A172 (cell line): ENCODE measurements at regions not wholly inside any gene's neighbourhood (a gene's known extent, or its start where the extent isn't known, plus 50 kb on each side); places are given as distances from the start of the nearest gene placed in this dataset.

ENCODE experiments used
- DNase-seq: peaks from one replicate; pipeline ENCODE4 v3.0.0-alpha.2; 2015; ENCODE audit warnings: low spot score

- peak; percentile 43 for DNase-seq
Observed at GRCh38 chr4:162356181-162356580, 192.4 kb upstream of the FSTL5 start.

DNA sequence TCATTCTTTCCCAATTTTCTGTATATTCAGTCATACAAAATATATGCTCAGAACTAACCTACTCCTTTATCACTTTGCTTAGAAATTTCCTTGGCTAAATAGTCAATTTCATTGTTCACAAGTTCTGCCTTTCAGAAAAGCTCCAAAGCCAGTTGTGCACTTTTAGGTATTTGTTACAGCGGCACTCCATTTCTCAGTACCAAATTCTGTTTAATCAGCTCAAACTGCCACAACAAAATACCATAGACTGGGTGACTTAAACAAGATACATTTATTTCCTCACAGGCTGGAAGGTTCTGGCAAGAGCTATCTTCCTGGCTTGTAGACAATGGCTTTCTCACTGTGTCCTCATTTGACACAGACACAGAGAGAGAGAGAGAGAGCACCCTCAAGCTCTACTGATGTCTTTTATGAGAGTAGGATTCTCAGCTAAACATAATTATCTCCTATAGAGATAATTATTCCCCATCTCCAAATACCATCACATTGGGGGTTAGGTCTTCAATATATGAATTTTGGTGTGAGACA is 188.8 kb upstream of the FSTL5 start:
- no peak for DNase-seq

DNA sequence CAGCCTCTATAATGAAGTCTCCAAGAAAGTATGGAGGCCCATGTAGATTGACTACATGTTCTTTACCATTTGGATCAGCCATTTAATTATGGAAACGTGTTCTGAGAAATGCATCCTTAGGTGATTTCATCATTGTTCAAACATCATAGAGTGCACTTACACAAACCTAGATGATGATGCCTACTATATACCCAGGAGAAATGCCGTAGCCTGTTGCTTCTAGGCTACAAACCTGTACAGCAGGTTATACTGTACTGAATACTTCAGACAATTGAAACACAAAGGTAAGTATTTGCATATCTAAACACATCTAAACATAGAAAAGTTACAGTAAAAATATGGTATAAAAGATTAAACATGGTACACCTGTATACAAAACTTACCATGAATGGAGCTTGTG is 186.5 kb upstream of the FSTL5 start:
- DNase-seq = no peak

GRCh38 chr4:162349395-162349794 is 185.6 kb upstream of the FSTL5 start:
- no peak for DNase-seq

- DNase-seq = no peak
Observed at GRCh38 chr4:162347842-162348213, 184.0 kb upstream of the FSTL5 start.

DNA sequence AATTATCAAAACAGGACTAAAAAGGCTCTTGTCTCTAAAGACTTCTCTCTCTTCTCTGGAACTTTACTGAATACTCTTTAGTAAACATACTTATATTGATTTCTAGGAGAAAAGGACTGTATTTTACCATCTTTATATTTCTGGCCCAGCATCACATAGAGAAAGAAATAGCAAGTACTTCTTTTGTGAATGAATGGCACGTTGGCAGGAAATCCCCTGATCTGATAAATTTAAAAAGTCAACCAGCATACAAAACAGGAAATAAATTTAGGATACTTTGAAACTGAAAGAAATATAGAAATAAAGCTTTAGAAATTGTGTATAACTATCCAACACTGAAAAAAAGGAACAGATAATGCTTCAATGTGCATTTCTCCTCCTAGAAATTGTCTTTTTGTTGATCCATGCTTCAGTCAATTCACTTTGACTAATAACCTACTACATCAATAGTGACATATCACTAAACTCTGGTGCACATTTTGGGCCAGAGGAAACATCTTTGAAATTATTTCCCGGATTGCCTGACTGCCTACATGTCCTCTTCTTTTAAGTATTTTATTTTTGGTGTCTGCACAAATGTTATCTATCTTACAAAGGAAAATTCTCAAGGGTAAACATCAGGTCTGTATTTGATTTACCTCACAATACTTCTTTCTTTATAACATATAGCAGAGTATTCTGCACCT is 183.5 kb upstream of the FSTL5 start:
- DNase-seq = no peak

DNA sequence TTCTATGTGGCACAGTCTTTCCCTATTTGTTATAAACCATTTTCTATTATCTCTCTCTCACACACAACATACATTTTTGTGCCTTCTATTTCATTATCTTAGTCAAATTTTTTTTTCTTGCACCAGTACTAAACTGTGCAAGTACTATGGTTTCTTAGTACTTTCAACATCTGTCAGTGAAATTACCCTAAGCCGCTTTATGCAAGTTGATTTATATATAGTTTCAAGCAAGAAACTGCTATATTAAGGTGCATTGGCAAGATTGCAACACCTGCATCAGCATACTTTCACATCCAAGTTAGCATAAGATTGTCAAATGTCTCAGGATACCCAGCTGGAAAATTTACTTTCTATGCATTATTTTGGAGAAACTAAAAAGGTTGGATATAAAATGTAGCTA is 180.2 kb upstream of the FSTL5 start:
- DNase-seq = no peak

DNA sequence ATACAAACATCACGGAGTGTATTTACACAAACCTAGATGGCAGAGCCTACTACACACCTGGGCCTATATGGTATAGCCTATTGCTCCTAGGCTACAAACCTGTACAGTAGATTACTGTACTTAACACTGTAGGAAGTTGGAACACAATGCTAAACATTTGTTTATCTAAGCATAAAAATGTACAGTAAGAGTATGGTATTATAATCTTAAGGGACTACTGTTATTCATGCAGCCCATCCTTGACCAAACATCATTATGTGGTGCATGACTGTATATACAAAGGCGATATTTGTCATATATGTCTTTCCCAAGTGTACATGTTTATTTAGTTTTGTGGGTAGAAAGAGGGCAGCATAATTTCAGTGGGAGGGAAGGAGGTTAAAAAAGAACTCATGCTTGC is 177.7 kb upstream of the FSTL5 start:
- no peak for DNase-seq

GRCh38 chr4:162323919-162324318 is 160.1 kb upstream of the FSTL5 start:
- DNase-seq = no peak

DNA sequence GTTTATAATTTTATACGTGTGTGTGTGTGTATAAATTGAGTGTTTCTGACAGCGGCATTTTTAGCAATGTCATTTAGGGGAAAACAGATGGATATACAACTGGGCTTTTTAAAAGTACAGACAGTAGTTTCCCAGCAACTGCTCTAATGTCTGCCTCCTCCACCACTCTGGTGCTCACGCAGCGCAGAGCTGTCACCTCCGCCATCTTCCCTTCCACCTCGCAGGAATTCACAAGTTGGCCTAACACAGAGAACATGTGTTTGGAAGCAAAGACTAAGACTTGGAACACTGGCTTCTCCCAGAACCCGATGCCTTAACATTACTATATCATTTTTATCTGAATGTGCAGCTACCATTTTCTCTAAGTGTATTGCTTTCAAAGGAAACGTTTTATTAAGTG is 158.3 kb upstream of the FSTL5 start:
- no peak for DNase-seq

DNA sequence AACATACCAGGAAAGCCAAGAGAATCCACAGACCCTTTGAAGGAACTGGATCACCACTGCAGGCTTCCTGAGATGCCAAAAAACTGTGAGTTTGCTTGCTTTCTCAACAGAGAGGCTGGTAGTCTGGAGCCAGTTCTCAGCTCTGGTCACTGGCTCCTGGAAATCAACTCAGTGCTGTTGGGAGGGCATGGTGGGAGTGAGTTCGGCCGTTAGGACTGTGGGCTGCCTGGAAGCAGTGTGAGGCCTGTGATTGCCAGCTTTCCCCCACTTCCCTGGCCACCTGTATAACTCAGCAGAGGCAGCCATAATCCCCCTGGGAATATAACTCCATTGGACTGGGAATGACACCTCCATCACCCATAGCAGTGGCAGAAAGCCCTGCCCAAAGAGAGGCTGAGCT is 122.0 kb upstream of the FSTL5 start:
- no peak for DNase-seq

GRCh38 chr4:162282684-162283083 is 118.9 kb upstream of the FSTL5 start:
- DNase-seq = no peak

- DNase-seq = peak; percentile 0
Observed at GRCh38 chr4:162274354-162274753, 110.6 kb upstream of the FSTL5 start.

- no peak for DNase-seq
Observed at GRCh38 chr4:162272215-162272614, 108.4 kb upstream of the FSTL5 start.

GRCh38 chr4:162268911-162269310 is 105.1 kb upstream of the FSTL5 start:
- DNase-seq = no peak

DNA sequence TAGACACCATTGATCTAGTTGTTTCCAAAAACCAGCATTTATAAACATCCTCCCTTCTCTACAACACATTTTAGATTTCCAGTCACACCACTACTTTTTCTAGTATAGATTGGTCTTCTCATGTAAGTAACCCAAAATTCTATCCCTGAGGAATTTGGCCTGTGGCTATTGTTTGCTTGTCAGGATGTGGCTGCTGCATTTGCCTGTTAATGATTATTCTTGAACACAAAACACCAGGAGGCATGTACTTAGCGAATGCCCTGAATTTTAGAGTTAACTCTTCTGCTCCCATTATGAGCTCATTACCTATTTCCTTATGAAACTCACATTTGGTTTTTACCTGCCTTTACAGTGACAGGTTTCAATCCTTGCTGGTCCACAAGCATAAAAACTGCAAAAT is 102.0 kb upstream of the FSTL5 start:
- DNase-seq = no peak

DNA sequence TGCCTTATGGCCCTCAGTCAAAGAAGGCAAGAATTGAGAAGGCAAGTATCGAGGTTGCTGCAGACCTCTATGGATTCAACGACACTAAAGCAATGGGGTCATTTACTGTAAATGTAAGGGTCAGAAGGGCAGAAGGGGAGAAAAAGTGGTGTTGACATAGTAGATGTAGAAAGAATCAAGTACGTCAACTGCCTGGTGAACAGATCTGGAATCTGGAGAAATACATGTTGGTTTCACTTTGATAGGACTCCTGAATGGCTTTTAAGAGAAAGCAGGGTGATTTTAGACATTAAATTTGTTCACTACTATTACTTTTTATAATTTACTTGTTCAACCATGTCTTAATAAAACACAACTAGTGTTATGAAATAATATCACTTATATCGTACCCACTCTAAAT is 81.3 kb upstream of the FSTL5 start:
- no peak for DNase-seq

GRCh38 chr4:162241857-162242256 is 78.1 kb upstream of the FSTL5 start:
- no peak for DNase-seq

DNA sequence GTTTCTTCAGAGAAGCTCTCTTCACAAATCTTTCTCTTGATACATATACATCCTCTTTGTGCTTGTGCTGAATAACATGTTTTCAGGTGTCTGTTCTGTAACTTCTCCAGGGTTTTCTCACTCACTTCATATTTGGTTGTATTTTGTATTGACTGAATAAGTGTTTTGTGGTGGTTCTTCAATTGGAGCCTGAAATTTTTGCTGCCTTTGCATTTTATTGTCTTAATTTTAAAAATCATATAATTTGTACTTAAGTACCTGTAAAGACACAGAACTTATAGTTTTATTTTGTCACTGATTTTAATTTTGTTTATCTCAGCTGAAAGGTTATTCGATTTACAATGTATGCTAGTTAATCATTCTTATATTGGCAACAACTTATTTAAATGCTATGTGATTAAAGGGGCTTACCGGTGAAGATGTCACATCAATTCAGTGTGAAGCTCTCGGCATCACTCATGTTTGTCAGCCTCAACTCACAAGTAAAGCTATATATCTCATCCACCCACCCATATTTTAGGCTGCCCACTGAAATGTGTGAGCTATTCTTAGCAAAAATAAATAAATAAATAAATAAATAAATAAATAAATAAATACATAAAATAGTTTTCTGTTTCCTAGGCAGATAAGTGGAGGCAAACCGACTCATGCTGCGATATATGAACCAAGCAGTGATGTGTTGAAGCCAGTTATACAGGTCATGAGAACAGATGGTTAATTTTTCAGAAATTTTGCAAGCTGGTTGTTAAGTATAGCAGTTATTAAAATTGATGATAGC is 76.4 kb upstream of the FSTL5 start:
- no peak for DNase-seq

DNA sequence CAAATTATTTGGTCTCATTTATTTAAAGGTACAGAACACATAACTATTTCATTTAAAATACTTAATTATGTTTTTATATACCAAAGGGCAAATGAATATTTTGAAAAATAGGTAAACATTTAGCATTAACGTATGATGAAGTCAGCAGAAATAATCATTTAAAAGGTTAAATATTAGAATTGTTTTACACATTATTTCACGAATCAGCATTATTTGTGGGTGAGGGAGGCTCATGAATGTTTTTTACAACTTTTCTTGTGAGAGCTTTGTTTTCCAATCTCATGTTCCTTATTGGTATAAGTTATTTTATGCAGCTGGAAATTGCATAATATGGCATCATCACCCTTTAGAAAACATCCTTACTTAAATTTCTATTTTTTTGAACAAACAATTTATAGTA is 73.9 kb upstream of the FSTL5 start:
- DNase-seq = no peak

DNA sequence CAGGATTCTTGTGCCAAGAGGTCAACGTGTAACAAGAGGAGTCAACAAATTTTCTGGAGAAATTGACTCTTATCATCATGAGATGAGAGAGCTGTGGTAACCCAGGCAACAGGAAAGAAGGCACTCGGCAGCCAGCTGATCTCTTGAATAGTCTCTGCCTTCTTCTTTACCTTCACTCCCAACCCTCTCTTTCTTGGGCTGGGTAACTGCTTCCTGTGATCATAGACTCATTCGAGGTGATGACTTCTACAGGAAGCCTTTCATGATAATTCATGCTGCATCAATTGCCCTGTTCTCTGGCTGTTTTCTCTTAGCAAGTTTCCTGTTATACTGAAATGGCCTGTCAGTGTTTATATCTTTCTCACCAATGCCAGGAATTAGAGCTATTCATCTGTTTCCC is 70.8 kb upstream of the FSTL5 start:
- DNase-seq = no peak

- DNase-seq = no peak
Observed at GRCh38 chr4:162232349-162232748, 68.5 kb upstream of the FSTL5 start.

GRCh38 chr4:162229670-162230069 is 65.9 kb upstream of the FSTL5 start:
- peak; percentile 58 for DNase-seq
